GM13976 (cell line): ENCODE measurements at regions not wholly inside any gene's neighbourhood (a gene's known extent, or its start where the extent isn't known, plus 50 kb on each side); places are given as distances from the start of the nearest gene placed in this dataset.
"Not testable (repeated sequence)": the region's sequence is repeated elsewhere in the genome, so short reads cannot be mapped to it uniquely, and the experiment has no call there.

Experiments used
- DNase-seq: peaks from one replicate; pipeline ENCODE4 v3.0.0; 2012; ENCODE audit warnings: low spot score
- CTCF ChIP-seq: IDR thresholded peaks from 2 replicates; pipeline ENCODE4 v1.5.1; 2012; ENCODE audit warnings: borderline replicate concordance, mild to moderate bottlenecking; ENCODE audit not compliant: insufficient read depth; ENCODE audit errors: extremely low read depth, missing control alignments, control extremely low read depth
- in situ Hi-C: fragments of 300-500 bp; cut with MboI; formaldehyde crosslinking; loops from one replicate; pipeline ENCODE4 v1.12.0; 2022; ENCODE audit warnings: low sequenced_read_pairs, mixed read lengths, inconsistent platforms; ENCODE audit not compliant: unreplicated experiment

GRCh38 chr16:85529489-85530369 is 83.4 kb upstream of the GSE1 start:
- in situ Hi-C loops: no loop called here
- no peak for TF ChIP-seq CTCF
- no peak for DNase-seq

DNA sequence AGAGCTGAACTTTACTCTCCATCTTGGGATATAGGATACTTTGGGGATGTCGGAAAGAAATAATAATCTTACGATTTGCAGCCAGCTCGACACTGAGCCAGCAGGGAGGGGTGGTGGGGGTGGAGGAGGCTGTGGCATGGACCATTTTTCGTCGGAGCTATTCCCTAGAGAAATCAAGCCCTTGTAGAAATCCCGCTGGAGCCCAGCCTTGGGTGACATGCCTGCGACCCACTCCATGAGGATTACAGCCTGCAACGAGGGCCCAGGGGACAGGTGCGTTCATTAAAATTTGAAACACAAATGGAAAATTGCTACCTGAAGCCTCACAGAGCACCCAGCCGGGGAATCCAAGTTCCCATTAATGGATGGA is 82.8 kb upstream of the GSE1 start:
- DNase-seq: no peak
- in situ Hi-C loops: no loop called here
- no peak for TF ChIP-seq CTCF

DNA sequence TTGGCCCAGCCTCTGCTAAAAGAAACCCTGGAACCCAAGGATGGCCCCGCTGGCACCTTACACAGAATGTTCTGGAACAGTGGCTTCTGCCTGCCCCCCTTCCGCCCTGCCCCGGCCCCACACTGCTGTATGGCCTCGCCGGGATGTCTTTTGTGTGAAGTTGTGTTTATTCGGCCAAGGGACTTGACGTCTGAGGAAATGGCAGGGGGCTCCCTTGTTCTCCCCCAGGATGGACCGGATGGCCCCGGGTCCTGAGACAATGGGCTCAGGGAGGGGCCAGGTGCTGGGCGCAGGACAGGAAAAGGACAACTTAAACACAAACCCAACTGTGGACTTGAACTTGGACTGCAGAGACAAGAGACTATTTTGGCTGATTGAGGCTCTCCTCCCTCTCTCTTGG is 81.6 kb upstream of the GSE1 start:
- TF ChIP-seq CTCF: no peak
- DNase-seq: no peak
- in situ Hi-C loops: no loop called here

GRCh38 chr16:85532147-85532546 is 81.0 kb upstream of the GSE1 start:
- DNase-seq: no peak
- no peak for TF ChIP-seq CTCF
- in situ Hi-C loops: no loop called here

DNA sequence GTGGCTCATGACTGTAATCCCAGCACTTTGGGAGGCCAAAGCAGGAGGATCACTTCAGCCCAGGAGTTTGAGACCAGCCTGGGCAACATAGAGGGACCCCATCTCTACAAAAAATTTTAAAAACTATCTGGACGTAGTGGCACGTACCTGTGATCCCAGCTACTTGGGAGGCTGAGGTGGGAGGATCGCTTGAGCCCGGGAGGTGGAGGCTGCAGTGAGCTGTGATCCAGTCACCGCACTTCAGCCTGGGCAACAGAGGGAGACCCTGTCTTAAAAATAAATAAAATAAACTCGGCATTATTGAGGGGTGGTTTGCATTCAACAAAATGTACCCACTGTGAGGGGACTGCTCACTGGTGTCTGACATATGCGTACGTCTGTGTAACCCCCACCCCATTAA is 79.5 kb upstream of the GSE1 start:
- in situ Hi-C loops, DNase-seq: not testable (repeated sequence)

DNA sequence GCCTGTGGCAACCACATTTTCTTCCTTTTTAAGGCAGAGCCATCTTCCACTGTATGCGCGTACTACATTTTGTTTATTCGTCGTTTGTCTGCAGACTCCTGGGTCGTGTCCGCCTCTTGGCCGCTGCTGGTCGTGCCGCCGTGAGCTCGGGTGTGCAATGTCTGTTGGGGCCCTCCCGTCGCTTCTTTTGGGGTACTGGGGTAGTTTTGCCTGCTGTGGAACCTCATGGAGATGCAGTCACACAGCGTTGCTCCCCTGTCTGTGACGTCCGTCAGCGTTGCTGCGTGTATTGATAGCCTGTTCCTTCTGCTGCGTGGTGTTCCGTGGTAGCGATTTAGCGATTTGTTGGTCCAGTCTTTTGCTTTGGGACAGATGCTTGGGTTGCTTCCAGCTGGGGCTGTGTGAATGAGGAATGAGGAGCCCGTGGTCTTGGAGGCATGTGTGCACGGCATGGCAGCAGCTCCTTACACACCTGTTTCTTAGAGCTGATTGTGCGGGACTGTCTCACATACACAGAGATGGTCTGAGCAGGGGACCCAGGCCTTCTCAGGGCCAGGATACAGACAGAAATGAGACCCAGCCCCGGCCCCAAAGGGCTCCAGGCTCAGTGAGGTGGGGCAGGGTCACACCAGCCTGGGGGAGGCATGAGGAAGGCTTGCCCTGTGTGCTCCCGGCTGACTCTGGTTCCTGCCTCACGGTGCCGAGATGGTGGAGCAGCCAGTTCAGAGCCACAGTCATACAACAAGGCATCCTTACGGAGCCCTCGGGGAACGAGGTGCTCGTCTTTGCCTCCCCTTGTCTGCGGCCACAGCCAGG is 78.4 kb upstream of the GSE1 start:
- no peak for DNase-seq
- TF ChIP-seq CTCF: no peak
- in situ Hi-C loops: no loop called here

DNA sequence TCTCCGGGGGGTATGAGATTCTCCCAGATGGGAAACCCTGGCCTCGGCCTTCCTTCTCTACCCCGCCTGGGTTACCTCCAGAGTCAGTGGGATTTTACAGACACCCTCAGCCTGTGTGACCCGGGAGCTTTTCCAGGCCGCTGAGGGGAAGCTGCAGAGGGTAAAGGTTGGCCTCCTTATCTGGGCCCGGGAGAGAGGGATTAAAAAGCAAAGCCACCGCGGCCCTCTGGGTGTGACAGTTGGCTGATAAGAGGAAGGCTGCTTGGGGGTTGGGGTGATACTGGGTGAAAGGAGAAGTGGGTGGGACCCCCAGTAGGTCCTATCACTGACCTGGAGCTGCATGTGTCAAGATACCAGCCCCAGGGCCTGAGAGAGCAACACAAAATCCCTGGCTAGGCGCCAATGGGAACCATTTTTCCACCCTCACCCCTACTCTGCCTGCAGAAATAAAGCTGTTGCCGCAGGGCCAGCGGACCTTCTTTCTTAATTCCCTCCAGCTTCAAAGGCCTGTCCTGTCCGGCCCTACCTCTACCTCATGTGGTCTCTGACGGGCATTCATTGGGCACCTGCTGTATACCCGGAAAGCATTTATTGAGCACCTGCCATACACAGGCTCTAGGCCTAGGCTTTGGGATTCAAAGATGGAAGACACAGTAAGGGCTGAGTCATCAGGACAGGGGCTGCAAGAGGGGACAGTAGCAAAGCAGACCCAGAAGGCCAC is 77.6 kb upstream of the GSE1 start:
- no peak for DNase-seq
- in situ Hi-C loops: no loop called here
- no peak for TF ChIP-seq CTCF
